ENCODE measurements at regions not wholly inside any gene's neighbourhood (a gene's known extent, or its start where the extent isn't known, plus 50 kb on each side); places are given as distances from the start of the nearest gene placed in this dataset.

- intact Hi-C loops (cut with DNase I; ENCODE audit: low total_unique reads): no loop called here
- no peaks in the 10 kb centered on the region for H3K36me3 ChIP-seq
- WGBS, 5 donors: 72 to 87% (median 80%) methylated on average over 6 of the region's 6 CpGs
- H3K4me1 ChIP-seq: no peaks in the 10 kb centered on the region
- H3K9me3 ChIP-seq: no peaks in the 10 kb centered on the region
- no peaks in the 10 kb centered on the region for H3K27me3 ChIP-seq
- H3K4me3 ChIP-seq: no peak overlapping the region
- no peak overlapping the region for H3K27ac ChIP-seq
- no peak for DNase-seq
- TF ChIP-seq CTCF (IDR thresholded peaks at IDR 0.05): no peak
These were observed 342.9 kb upstream of the ADGRL3 start for GRCh38 chr4:60857130-60857753.

- no peak for DNase-seq
- 88 to 100% (median 94%) methylated on average over 3 of the region's 3 CpGs for WGBS, 5 donors
- no peaks in the 10 kb centered on the region for H3K27me3 ChIP-seq
- no peaks in the 10 kb centered on the region for H3K36me3 ChIP-seq
- no peak overlapping the region for H3K4me3 ChIP-seq
- no peaks in the 10 kb centered on the region for H3K4me1 ChIP-seq
- H3K27ac ChIP-seq: no peak overlapping the region
- intact Hi-C loops (cut with DNase I; ENCODE audit: low total_unique reads): no loop called here
- no peaks in the 10 kb centered on the region for H3K9me3 ChIP-seq
- TF ChIP-seq CTCF (IDR thresholded peaks at IDR 0.05) (no peak), POLR2AphosphoS5 (IDR thresholded peaks at IDR 0.05) (no peak), POLR2A (IDR thresholded peaks at IDR 0.05) (no peak), EP300 (IDR thresholded peaks at IDR 0.05) (no peak)
These were observed 336.7 kb upstream of the ADGRL3 start for GRCh38 chr4:60863442-60863841.

- no peak overlapping the region for H3K27ac ChIP-seq
- H3K27me3 ChIP-seq: no peaks in the 10 kb centered on the region
- no peaks in the 10 kb centered on the region for H3K4me1 ChIP-seq
- H3K36me3 ChIP-seq: no peaks in the 10 kb centered on the region
- peak in 1 of 2 donors; percentile 61 for DNase-seq
- intact Hi-C loops (cut with DNase I; ENCODE audit: low total_unique reads): no loop called here
- no peaks in the 10 kb centered on the region for H3K9me3 ChIP-seq
- no peak for TF ChIP-seq POLR2A (IDR thresholded peaks at IDR 0.05)
- no peak for TF ChIP-seq CTCF (IDR thresholded peaks at IDR 0.05)
- TF ChIP-seq POLR2AphosphoS5 (IDR thresholded peaks at IDR 0.05): no peak
- TF ChIP-seq EP300 (IDR thresholded peaks at IDR 0.05): no peak
- H3K4me3 ChIP-seq: no peak overlapping the region
- 45 to 76% (median 53%) methylated on average over 4 of the region's 4 CpGs for WGBS, 5 donors
These were observed 334.9 kb upstream of the ADGRL3 start for GRCh38 chr4:60865273-60865672.

- H3K36me3 ChIP-seq: no peaks in the 10 kb centered on the region
- no peak for DNase-seq
- 77 to 85% (median 77%) methylated on average over 3 of the region's 3 CpGs for WGBS, 5 donors
- no peaks in the 10 kb centered on the region for H3K9me3 ChIP-seq
- no peak overlapping the region for H3K27ac ChIP-seq
- H3K4me1 ChIP-seq: no peaks in the 10 kb centered on the region
- no peak for TF ChIP-seq CTCF (IDR thresholded peaks at IDR 0.05)
- no peak for TF ChIP-seq POLR2A (IDR thresholded peaks at IDR 0.05)
- TF ChIP-seq EP300 (IDR thresholded peaks at IDR 0.05): no peak
- TF ChIP-seq POLR2AphosphoS5 (IDR thresholded peaks at IDR 0.05): no peak
- H3K4me3 ChIP-seq: no peak overlapping the region
- intact Hi-C loops (cut with DNase I; ENCODE audit: low total_unique reads): no loop called here
- H3K27me3 ChIP-seq: no peaks in the 10 kb centered on the region
These were observed 331.7 kb upstream of the ADGRL3 start for GRCh38 chr4:60868232-60868960.
